ENCODE measurements at regions not wholly inside any gene's neighbourhood (a gene's known extent, or its start where the extent isn't known, plus 50 kb on each side); places are given as distances from the start of the nearest gene placed in this dataset.

GRCh38 chr2:38507712-38508111 lies 95.0 kb downstream of the HNRNPLL start:
- TF ChIP-seq CTCF (IDR thresholded peaks at IDR 0.05; ENCODE audit: poor library complexity) (no peak), EZH2 (IDR thresholded peaks at IDR 0.05; ENCODE audit: borderline replicate concordance) (no peak), EZH2phosphoT487 (IDR thresholded peaks at IDR 0.05; ENCODE audit: low read depth, severe bottlenecking, unreplicated experiment) (no peak)

Data from hepatocyte (in vitro differentiated cells).